HG02588 (cell line): ENCODE measurements at regions not wholly inside any gene's neighbourhood (a gene's known extent, or its start where the extent isn't known, plus 50 kb on each side); places are given as distances from the start of the nearest gene placed in this dataset.

Experiments used
- ATAC-seq: cut with Tn5 transposase; IDR thresholded peaks from one replicate; pipeline ENCODE4 v1.9.1; 2021; ENCODE audit warnings: mild to moderate bottlenecking, moderate library complexity; ENCODE audit not compliant: unreplicated experiment

DNA sequence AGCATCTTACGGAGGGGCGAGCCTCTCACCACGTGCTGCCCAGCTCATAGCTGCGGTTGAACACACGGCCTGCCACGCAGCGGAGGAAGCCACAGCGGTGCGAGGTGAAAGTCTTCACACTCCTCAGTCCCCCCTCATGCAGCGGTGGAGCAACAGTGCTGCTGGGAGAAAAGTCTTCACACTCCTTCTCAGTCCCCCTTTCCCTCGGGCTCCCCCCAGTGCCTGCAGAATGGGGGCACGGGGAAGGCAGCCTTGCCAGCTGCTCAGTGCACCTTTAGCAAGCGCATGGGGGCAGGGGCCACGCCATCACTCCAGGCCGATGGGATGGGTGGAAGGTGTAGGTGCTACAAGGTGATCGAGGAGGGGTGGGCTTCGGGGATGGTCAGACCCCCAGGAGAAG, 206.3 kb upstream of the TCERG1L start:
- no peak for ATAC-seq

DNA sequence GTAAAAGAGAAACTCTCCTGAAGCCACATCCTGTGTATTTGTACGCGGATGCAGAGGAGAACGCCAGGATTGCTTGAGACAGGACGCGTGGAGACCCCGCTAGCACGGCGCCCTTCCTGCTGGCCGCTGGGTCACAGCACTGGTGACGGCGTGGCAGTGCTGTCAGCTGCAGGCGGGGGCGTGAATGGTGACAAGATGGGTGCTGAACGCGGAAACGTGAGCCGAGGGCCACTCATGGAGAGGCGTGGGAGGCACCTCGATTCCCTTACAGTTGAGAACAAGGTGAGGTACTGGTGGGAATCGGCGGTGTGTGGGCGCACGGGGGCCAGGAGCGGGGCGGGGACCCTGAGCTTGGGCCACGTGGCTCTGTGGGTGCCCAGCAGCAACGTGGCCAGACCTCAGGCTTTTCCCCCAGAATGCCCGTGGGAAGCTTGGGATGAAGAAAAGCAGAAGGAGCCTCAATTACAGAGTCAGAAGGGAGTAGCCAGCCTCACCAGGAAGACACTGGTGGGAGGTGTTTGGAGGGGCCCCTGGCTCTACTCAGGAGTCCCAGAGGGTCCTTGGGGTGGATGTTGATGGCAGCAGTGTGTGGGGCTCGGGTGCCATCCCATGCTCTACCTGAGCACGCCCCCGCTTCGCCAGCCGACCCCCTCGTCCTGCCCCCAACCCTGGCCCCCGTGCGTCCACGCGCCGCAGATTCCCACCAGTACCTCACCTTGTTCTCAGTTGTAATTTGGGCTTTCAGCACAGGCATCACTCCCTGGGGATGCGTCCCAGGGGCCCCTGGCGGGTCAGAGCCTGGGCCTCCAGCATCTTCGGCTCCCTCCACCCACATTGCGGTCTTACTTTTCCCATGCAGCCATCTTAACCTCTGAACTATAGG, 208.4 kb upstream of the TCERG1L start:
- ATAC-seq, result no peak

DNA sequence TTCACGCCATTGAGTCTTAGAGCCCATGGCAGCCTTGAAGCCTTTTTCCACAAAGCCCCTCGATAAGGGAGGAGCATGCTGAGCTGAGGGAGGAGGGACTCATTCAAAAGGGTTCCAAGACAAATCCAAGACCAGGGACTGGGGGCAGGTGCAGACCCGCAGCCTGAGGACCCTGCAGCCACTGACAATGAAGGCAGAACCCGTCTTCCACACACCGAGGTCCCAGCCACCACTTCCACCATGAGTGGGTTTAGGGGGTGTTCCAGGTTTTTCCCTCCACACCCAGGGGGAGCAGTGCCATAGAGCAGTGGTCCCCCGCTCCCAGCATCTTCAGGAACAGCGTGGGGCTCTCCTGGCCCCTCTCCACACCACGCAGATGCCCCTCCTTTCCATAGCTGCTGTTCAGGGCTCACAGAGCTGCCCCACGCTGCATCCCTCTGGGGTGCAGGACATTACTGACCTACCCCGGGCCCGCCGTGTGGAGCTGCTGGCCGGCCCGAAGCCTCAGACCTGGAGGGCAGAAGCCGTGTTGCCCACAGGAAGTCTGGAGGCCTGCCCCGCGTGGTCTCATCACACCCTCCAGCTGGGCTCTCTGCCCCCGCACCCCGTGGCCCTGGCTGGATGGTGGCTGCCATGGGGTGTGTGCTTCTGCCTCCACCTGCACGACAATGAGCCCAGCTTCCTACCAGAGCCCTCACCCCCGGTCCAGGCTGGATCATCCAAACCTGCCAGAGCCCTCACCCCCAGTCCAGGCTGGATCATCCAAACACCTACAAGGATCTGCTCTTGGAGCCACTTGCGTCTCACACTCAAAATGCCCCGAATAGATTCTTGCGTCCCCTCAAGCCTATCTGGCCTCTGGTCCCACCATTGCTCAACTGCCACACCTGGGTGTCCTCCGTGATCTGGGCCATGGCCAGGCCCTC, 220.0 kb upstream of the TCERG1L start:
- ATAC-seq, result no peak

DNA sequence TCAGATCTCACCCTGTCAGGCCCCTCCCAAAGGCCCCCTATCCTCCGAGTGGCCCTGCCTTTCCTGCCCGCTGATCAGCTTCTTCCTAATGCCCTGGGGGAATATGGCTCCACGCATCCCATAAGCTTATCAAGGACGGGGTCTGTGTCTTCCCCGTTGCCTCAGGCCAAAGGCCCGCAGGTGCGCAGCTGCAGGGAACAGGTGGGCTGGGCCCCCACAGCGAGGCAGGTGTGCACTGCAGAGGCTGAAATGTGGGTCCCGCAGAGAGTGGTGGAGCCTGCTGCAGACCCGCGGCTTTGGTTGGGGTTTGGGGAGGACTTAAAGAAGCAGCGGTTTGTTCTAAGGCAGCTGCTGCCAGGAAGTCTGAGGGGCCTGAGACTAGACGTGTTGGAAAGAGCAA, 220.8 kb upstream of the TCERG1L start:
- no peak for ATAC-seq

DNA sequence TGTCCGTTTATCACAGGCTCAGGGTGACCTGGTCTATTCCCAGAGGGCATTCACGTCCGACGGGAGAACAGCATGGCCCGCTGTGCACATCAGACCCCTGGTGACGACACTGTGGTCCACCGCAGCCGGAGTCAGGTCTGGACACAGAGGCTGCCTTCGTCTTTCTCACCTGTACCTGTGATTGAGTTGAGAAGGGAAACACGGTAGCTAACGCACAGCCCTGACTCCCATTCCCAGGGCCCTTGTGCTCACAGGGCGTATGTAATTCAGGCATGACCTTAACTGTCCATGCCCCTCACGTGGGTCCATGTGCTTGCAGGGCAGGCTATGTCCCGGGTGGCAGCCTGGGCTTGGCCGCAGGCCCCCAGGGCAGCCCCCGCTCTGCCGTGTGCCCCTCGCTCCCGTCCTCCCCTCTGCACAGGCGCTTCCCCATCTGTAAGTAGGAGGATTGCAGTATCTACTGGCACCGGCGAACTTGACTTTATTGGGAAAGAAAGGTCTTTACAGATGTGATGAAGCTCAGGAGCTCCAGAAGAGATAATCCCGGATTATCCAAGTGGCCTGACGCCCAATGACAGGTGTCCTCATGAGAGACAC, 221.3 kb upstream of the TCERG1L start:
- no peak for ATAC-seq

DNA sequence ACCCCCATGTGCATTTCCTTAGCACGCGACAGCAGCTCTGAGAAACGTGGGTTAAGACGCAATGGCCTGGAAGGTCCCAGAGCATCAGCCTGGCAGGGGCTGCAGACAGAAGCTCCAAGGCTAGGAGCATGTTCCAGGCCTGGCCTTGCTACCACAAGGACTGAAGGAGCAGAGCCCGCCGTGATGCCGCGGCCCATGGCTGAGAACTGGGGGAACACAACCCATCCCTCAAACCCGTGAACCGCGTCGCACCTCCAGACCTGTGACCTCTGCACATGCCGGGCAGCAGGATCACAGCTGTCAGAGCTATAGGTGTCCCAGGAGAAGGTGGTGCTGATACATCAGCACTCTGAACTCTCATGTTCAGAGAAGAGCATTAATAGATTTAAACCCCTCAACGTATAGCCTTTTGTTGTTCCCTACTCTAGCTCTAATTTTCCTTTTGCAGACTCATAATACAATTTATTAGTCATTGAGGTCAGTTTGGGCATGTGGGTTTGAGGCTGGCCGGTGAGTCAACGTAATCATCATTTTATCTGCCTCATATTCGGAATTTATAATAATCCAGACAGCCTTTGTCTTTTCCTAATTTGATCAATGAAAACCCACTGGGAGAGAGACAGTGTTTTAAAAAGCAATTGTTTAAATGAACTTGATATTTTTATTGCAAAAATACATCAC, 222.5 kb upstream of the TCERG1L start:
- no peak for ATAC-seq

DNA sequence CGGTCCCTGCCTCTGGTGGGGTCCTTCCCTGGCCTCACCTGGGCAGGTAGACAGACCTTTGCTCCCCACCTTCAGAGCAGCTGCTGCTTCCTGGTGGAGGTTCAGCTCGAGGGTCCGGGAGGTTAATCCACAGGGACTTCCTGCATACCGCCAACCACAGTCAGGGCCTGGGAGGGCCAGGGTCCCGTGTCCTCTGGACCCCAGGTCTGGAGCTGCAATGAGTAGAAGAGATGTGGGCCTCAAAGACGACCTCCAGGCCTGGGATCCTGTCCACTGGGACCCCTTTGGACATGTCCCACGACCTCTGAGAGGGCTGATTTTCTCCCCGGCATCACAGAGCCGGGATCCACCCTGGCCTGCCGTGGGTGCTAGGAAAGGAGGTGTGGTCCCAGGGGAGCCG, 223.3 kb upstream of the TCERG1L start:
- no peak for ATAC-seq

DNA sequence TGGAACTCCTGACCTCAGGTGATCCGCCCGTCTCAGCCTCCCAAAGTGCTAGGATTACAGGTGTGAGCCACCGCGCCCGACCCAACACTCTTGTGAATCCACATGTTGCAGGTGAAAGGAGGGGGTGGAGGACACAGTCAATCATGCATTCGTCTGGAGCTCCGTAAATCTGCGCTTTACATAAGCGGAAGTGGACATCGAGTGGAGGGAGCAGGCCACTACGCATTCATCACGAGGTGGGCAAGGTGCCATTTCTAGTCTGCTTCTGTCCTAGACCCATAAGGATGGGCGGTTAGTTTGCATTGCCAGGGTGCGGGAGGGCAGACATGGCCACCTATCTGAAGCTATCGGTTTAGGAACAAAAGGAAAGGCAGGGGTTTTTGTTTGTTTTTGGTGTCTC, 225.2 kb upstream of the TCERG1L start:
- ATAC-seq, result no peak

DNA sequence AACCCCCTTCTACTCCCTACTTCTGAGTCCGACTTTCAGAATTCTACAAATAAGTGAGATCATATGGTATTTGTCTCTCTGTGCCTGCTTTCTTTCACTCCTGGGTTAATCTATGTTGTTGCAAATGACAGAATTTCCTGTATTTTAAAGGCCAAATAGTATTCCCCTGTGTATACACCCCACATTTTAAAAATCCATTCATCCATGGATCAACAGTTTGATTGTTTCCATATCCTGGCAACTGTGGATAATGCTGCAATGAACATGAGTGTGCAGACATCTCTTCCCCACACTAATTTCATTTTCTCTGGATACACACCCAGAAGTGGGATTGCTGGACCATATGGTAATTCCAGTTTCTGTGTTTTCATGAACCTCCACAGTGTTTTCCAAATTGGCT, 225.8 kb upstream of the TCERG1L start:
- no peak for ATAC-seq

DNA sequence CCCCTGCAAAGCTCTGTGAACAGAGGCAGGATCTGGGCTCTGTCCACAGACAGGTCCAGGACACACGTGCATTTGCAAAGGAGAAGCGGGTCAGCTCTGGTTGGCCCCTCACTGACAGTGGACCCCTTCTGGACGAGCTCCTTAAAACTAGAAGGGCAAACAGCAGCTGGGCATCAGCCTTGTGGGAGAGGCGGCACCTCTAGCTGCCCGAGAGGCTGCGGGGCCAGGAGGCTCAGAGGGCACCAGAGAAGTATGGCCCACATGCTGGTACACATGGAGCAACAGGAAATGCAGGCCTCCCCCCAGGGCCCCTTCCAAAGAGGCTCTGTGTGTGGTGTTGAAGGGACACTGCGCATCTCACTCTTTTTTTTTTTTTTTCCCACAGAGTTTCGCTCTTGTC, 233.0 kb upstream of the TCERG1L start:
- no peak for ATAC-seq

DNA sequence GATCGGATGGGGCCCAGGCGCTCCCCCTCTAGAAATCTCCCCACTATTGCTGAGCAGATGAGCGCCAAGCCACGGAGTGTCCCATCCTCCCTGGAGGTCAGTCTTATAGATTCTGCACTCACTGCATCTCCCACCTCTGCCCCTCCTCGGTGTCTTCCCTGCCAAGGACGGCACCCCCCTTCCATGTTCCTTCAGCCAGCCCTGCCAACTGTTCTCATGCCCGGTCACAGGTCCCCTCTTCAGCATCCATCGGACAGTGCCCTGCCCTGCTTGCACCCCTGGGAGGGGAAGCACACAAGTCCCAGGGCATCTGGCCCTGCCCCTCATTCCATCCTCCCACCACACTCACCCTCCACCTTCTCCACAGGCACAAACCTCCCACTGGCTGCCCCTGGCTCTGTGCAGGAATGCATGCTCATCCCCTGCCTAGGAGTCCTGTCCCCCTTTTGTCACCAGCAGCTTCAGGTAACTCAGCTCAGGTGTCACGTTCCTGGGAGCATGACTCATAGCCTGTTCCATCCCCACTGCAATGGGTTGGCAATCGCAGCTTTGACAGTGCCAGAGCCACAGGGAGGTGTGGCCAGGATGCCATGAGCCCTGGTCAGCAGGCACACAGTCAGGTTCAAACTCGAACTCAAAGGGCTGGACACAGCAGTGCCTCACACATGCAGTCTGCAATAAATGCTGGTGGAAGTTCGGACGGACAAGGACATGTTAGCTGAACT, 234.7 kb upstream of the TCERG1L start:
- ATAC-seq, result no peak

DNA sequence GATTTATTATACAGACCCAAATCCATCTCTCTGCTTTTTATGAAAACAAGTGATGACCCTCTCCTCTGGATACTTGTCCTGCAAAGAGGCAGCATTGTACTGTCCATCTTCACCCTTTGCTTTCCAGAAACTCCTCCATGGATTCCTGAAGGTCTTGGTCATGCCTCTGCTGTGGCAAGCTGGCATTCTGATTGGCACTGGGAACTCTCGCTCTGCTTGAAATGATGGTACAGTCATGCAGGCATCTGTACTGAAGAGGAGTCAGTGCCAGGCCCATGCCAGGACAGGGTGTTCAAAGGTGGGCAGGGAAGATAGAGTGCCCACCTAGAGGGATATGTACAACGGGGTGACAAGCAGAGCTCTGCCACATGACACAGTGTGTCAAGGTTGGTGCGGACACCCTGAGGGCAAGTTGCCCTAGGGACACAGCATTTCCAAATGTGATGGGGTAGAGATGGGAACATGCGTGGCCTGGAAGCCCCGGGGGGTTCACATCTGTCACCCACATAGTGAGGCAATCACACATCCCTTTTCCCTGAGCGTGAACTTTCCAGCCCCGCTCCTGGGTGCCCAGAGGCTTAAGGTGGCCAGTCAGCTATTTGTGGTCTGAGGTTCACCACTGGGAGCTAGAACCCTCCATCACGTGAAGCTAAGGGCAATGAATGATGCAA, 235.7 kb upstream of the TCERG1L start:
- ATAC-seq, result no peak

DNA sequence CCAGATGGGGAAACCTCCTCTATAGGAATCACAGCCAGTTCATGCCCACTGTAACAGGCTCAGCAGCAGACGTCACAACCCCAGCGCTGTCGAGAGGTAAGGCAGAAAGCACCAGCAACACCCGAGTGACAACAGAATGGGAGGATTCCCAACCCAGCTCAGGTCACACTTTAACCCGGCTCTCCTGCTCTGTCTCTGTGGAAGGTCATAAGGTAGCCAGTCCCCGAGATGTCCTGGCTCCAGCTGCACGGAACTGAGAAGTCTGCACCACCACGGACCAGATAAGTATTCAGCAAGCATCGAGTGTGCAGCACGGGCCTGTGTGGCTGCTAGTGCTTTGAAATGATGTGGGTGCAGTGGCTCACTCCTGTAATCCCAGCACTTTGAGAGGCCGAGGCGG, 236.7 kb upstream of the TCERG1L start:
- ATAC-seq, result no peak

DNA sequence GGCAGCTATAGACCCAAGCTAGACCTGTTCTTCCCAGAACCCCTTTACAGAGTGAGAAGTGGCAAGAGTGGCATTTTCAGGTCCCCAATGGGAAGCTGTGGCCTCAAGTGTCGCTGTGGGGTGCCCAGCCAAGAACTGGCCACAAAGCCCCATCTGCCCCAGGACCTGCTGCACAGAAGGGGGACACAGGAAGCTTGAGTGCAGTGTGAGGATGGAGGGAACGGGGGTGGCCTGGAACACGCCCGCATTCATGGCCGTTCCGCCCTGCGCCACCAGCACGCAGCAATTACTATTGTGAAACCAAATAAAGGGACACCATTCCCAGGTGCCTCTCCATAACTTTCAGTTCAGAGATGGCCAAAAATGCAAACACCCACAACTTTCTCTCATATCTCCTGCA, 237.6 kb upstream of the TCERG1L start:
- ATAC-seq, result no peak

DNA sequence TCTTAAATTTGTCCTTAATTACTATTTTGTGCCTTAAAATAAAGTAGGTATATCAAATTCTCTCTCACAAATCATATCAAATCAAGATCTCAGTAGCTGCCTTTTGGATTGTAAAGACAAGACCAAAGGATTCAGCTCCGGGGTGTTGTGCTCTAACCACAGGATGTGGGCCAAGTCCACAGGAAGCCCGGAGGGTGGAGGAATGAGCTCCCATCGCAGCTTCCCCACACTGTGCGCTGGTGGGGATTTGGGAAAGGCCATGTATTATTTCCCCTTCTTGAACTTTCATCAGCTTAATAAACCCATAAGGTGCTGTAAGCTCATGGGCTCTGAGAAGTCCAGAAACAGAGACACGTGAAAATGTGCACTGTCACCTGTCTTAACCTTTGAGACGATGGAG, 241.6 kb upstream of the TCERG1L start:
- no peak for ATAC-seq

DNA sequence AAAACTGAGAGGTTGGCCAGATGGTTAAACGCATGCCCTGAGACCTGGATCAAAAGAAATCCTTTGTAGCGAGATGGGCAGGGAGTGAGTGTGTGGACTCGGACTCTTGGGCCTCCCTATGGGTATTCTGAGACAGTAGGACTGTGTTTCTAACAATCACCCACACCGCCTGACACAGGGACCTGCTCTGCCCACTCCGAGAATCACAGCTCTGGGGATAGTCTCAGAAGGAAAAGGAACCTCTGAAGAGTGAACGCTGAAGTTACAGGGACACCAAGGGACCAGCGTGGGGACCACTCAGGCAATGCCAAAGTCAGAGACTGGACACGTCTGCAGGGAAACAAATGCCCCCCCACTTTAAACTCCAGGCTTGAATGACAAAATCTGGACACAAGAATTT, 242.1 kb upstream of the TCERG1L start:
- ATAC-seq, result no peak

DNA sequence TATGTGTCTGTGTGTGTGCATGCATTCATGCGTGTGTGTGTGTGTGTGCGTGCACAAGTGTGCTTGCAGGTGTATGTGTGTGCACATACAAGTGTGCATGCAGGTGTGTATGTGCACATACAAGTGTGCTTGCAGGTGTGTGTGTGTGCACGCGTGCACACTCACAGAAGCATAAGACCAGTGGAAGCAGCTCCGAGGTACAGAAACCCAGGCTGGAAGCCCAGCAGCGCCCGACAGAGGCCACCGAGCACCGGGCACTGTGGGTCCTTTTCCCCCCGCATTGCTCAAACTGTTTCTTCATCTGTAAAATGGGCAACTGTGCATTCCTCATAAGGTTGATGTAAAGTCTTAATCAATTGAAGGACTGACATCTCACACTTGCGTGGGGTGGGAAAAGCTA, 243.3 kb upstream of the TCERG1L start:
- ATAC-seq, result no peak

DNA sequence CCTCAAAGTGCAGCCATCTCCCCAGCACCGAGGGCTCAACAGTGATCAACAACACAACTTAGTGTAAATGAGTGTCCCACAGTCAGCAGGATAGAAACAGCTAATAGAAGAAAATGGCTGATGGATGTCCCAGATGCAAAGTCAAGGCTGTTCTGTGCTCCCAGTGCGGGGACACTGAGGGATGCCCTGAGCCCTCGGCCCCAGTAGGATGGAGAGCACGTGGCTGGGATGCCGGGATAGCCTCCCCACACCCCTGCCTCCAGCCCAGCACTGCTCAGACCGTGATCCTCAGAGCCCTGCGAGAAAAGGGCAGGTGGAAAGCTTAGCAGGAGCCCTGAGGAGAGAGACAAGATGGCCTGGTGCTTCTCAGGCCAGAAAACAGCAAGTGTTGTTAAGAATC, 243.9 kb upstream of the TCERG1L start:
- ATAC-seq, result no peak

DNA sequence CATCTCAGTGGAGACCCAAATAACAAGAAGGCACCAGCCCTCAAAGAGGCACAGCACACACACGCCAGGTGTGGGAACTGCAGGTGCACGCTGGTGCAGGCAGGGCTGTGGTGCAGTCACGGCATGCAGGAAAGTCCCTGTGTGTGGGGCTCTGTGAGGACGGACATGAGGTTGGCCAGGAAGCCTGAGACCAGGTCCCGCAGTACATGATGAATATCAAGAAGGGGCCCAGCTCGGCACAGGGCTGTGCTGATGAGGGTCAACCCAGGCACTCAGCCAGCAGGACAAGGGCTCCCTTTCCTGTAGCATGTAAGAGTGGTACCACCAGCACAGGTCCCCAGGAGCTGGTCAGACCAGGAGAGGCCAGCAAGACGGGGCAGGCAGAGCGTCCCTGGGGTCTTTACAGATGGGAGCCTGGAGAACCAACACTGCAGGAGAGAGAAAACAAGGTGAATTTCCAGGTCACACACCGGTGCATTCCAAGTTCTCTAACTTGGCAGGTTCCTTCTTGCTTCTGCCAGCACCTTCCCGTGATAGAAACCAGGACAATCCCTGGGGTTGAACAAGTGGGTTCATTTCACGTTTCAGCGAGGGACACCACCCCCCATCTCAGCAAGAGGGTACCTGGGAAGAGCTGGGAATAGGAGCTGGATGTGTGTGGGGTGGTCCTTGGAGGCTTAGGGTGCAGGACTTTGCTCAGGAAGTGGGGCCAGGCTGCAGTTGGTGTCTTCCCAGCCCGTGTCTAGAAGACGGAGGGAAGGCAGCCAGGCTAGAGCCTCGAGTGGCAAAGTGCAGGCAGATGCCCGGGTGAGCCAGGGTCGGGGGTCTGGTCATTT, 244.8 kb upstream of the TCERG1L start:
- ATAC-seq, result no peak
